MCF 10A (cell line): ENCODE measurements at regions not wholly inside any gene's neighbourhood (a gene's known extent, or its start where the extent isn't known, plus 50 kb on each side); places are given as distances from the start of the nearest gene placed in this dataset.

ENCODE experiments used
- BruUV-seq: library from RNA; stranded (reverse); fragments of 400-500 nt; replicated peaks from 2 replicates; lab custom pipeline; 2021; lab: Mats Ljungman, UMichigan
- CTCF ChIA-PET: fragments of 300-600 bp; sonication (Branson Sonifier 250); formaldehyde crosslinking; extraction: SDS; loops from one replicate; lab custom pipeline; 2021; ENCODE audit warnings: antibody characterized with exemption, inconsistent platforms; lab: Yijun Ruan, JAX
- POLR2A ChIA-PET: fragments of 300-600, 350-650 bp; sonication (Branson Sonifier 250); formaldehyde crosslinking; extraction: SDS; loops from one replicate; lab custom pipeline; 2020; ENCODE audit warnings: antibody characterized with exemption, inconsistent platforms; lab: Yijun Ruan, JAX
- DNase-seq: peaks from one replicate; pipeline ENCODE4 v3.0.0-alpha.2; 2018; ENCODE audit not compliant: unreplicated experiment
- H3K27ac Mint-ChIP-seq: one replicate; pipeline ENCODE4 v1.8.0; 2022; ENCODE audit warnings: mild to moderate bottlenecking, low read depth, mixed read lengths; ENCODE audit not compliant: unreplicated experiment
- H3K27me3 Mint-ChIP-seq: one replicate; pipeline ENCODE4 v1.8.0; 2022; ENCODE audit warnings: mixed read lengths; ENCODE audit not compliant: insufficient read depth, unreplicated experiment
- H3K36me3 Mint-ChIP-seq: one replicate; pipeline ENCODE4 v1.8.0; 2022; ENCODE audit warnings: mild to moderate bottlenecking, moderate library complexity, mixed read lengths; ENCODE audit not compliant: insufficient read depth, unreplicated experiment
- H3K4me1 Mint-ChIP-seq: one replicate; pipeline ENCODE4 v1.8.0; 2022; ENCODE audit warnings: mixed read lengths; ENCODE audit not compliant: insufficient read depth, unreplicated experiment
- H3K4me3 Mint-ChIP-seq: one replicate; pipeline ENCODE4 v1.8.0; 2022; ENCODE audit warnings: mild to moderate bottlenecking, moderate library complexity, mixed read lengths; ENCODE audit not compliant: unreplicated experiment
- H3K9me3 Mint-ChIP-seq: one replicate; pipeline ENCODE4 v1.8.0; 2022; ENCODE audit warnings: mixed read lengths; ENCODE audit not compliant: unreplicated experiment
- CTCF ChIP-seq: fragments of 200-600 bp; IDR thresholded peaks from one replicate; pipeline ENCODE4 v1.8.0; 2022; ENCODE audit warnings: antibody characterized with exemption, mild to moderate bottlenecking; ENCODE audit not compliant: unreplicated experiment
- intact Hi-C: fragments of 100-400 bp; cut with micrococcal nuclease; formaldehyde crosslinking; loops from 2 replicates; pipeline ENCODE4 v1.14.1; 2022

GRCh38 chr5:38722918-38723317, 122.9 kb upstream of the OSMR start:
- no peak for DNase-seq
- Mint-ChIP-seq H3K4me3 (no peak overlapping the region), H3K9me3 (no peaks in the 10 kb centered on the region), H3K27me3 (no peaks in the 10 kb centered on the region), H3K4me1 (peaks cover 10% of the 10 kb centered on the region), H3K27ac (no peak overlapping the region), H3K36me3 (no peaks in the 10 kb centered on the region)
- no TSS peak for BruUV-seq
- no peak for TF ChIP-seq CTCF
- intact Hi-C loops: no loop called here
- ChIA-PET POLR2A (no interaction called here), CTCF (no interaction called here)

GRCh38 chr5:38723426-38723825, 122.4 kb upstream of the OSMR start:
- Mint-ChIP-seq H3K27me3 (no peaks in the 10 kb centered on the region), H3K4me3 (no peak overlapping the region), H3K36me3 (no peaks in the 10 kb centered on the region), H3K9me3 (no peaks in the 10 kb centered on the region), H3K27ac (no peak overlapping the region), H3K4me1 (peaks cover 10% of the 10 kb centered on the region)
- ChIA-PET CTCF (no interaction called here), POLR2A (interaction anchor here (0.5 kb wide), 1 partner anchor 13 kb away, joined by 3 read pairs; no protein-coding TSS in a partner anchor)
- intact Hi-C loops: no loop called here
- DNase-seq: no peak
- no peak for TF ChIP-seq CTCF
- BruUV-seq: no TSS peak

- CTCF ChIA-PET: interaction anchor here (1.0 kb wide), 1 partner anchor 459 kb away, joined by 3 read pairs; no protein-coding TSS in a partner anchor
- DNase-seq: peak; percentile 35
- Mint-ChIP-seq H3K9me3 (no peaks in the 10 kb centered on the region), H3K4me1 (peaks cover 8% of the 10 kb centered on the region), H3K27me3 (no peaks in the 10 kb centered on the region), H3K27ac (no peak overlapping the region), H3K4me3 (no peak overlapping the region), H3K36me3 (no peaks in the 10 kb centered on the region)
- no peak for TF ChIP-seq CTCF
- BruUV-seq: no TSS peak
- POLR2A ChIA-PET: no interaction called here
- intact Hi-C loops: no loop called here
Measured at GRCh38 chr5:38724301-38725030, 121.3 kb upstream of the OSMR start.

GRCh38 chr5:38725371-38725865, 120.4 kb upstream of the OSMR start:
- no peak for DNase-seq
- intact Hi-C loops: no loop called here
- no peaks in the 10 kb centered on the region for H3K36me3 Mint-ChIP-seq
- H3K4me3 Mint-ChIP-seq: no peak overlapping the region
- TF ChIP-seq CTCF: no peak
- CTCF ChIA-PET: interaction anchor here (1.0 kb wide), 1 partner anchor 460 kb away, joined by 3 read pairs; no protein-coding TSS in a partner anchor
- H3K27me3 Mint-ChIP-seq: no peaks in the 10 kb centered on the region
- POLR2A ChIA-PET: no interaction called here
- no TSS peak for BruUV-seq
- no peaks in the 10 kb centered on the region for H3K4me1 Mint-ChIP-seq
- no peaks in the 10 kb centered on the region for H3K9me3 Mint-ChIP-seq
- H3K27ac Mint-ChIP-seq: no peak overlapping the region
